Cardiac fibroblast (primary cell): ENCODE measurements at regions not wholly inside any gene's neighbourhood (a gene's known extent, or its start where the extent isn't known, plus 50 kb on each side); places are given as distances from the start of the nearest gene placed in this dataset.

Experiments used
- DNase-seq, 2 donors: peaks; one replicate each; pipeline versions ENCODE4 v3.0.0 to v3.0.0-alpha.2; 2010; ENCODE audit warnings: low read depth in 2 of 2
- H3K4me3 ChIP-seq, 2 donors: replicated peaks in 1 of 2; 1 replicate in 1 of 2; 2 replicates in 1 of 2; pipeline ENCODE4 v1.5.1; 2011; ENCODE audit warnings: low read depth in 2 of 2, low read length in 2 of 2, mild to moderate bottlenecking in 2 of 2, moderate library complexity in 1 of 2
- CTCF ChIP-seq: IDR thresholded peaks from one replicate; pipeline ENCODE4 v1.5.1; 2011; ENCODE audit warnings: low read depth, mild to moderate bottlenecking, low read length, inconsistent platforms

GRCh38 chr1:194161591-194161990, 975.2 kb upstream of the B3GALT2 start:
- no peak overlapping the region for H3K4me3 ChIP-seq
- DNase-seq: no peak
- TF ChIP-seq CTCF: no peak

- no peak for DNase-seq
- TF ChIP-seq CTCF: no peak
- no peak overlapping the region for H3K4me3 ChIP-seq
Observed at GRCh38 chr1:194159941-194160340, 973.5 kb upstream of the B3GALT2 start.

- no peak for TF ChIP-seq CTCF
- no peak overlapping the region for H3K4me3 ChIP-seq
- DNase-seq: no peak
Observed at GRCh38 chr1:194155962-194156361, 969.5 kb upstream of the B3GALT2 start.

- H3K4me3 ChIP-seq: no peak overlapping the region
- TF ChIP-seq CTCF: no peak
- DNase-seq: no peak
Observed at GRCh38 chr1:194151056-194151455, 964.6 kb upstream of the B3GALT2 start.

GRCh38 chr1:194150242-194150641, 963.8 kb upstream of the B3GALT2 start:
- no peak for DNase-seq
- H3K4me3 ChIP-seq: no peak overlapping the region
- no peak for TF ChIP-seq CTCF

- DNase-seq: no peak
- H3K4me3 ChIP-seq: no peak overlapping the region
- no peak for TF ChIP-seq CTCF
Observed at GRCh38 chr1:194133152-194133551, 946.7 kb upstream of the B3GALT2 start.

GRCh38 chr1:194118086-194118485, 931.7 kb upstream of the B3GALT2 start:
- H3K4me3 ChIP-seq: no peak overlapping the region
- no peak for TF ChIP-seq CTCF
- no peak for DNase-seq
